T-helper 2 cell (primary cell): ENCODE measurements at regions not wholly inside any gene's neighbourhood (a gene's known extent, or its start where the extent isn't known, plus 50 kb on each side); places are given as distances from the start of the nearest gene placed in this dataset.
"Not testable (repeated sequence)": the region's sequence is repeated elsewhere in the genome, so short reads cannot be mapped to it uniquely, and the experiment has no call there.

Source experiments
- DNase-seq, 5 experiments: peaks; one replicate each; pipeline versions ENCODE4 v3.0.0 to v3.0.0-alpha.2; 2012 to 2022

GRCh38 chr17:20771104-20771503 lies 191.6 kb downstream of the CDRT15L2 start:
- no peak for DNase-seq

- no peak for DNase-seq
These were observed 195.1 kb downstream of the CDRT15L2 start for GRCh38 chr17:20774472-20775135.

- DNase-seq = no peak
These were observed 195.8 kb downstream of the CDRT15L2 start for GRCh38 chr17:20775331-20775730.

- no peak for DNase-seq
These were observed 200.0 kb downstream of the CDRT15L2 start for GRCh38 chr17:20779521-20779920.

GRCh38 chr17:20781260-20781659 lies 201.7 kb downstream of the CDRT15L2 start:
- no peak for DNase-seq

GRCh38 chr17:20781869-20782268 lies 202.3 kb downstream of the CDRT15L2 start:
- not testable (repeated sequence) for DNase-seq

- no peak for DNase-seq
These were observed 203.6 kb downstream of the CDRT15L2 start for GRCh38 chr17:20783091-20783490.

GRCh38 chr17:20784100-20784665 lies 204.7 kb downstream of the CDRT15L2 start:
- DNase-seq = no peak

- no peak for DNase-seq
These were observed 207.8 kb downstream of the CDRT15L2 start for GRCh38 chr17:20787281-20787680.

GRCh38 chr17:20791626-20792025 lies 212.1 kb downstream of the CDRT15L2 start:
- no peak for DNase-seq

- not testable (repeated sequence) for DNase-seq
These were observed 215.0 kb downstream of the CDRT15L2 start for GRCh38 chr17:20794532-20794931.

- peak in 1 of 5 experiments; percentile 94 for DNase-seq
These were observed 217.8 kb downstream of the CDRT15L2 start for GRCh38 chr17:20797292-20797691.

GRCh38 chr17:20800146-20800545 lies 220.6 kb downstream of the CDRT15L2 start:
- DNase-seq = no peak

- no peak for DNase-seq
These were observed 226.2 kb downstream of the CDRT15L2 start for GRCh38 chr17:20805751-20806150.

GRCh38 chr17:20807566-20807965 lies 228.0 kb downstream of the CDRT15L2 start:
- not testable (repeated sequence) for DNase-seq

GRCh38 chr17:20815410-20815809 lies 227.4 kb downstream of the USP22 start:
- not testable (repeated sequence) for DNase-seq

GRCh38 chr17:20823905-20824304 lies 218.9 kb downstream of the USP22 start:
- no peak for DNase-seq

- DNase-seq = no peak
These were observed 217.3 kb downstream of the USP22 start for GRCh38 chr17:20825539-20825938.

GRCh38 chr17:20840453-20840852 lies 202.4 kb downstream of the USP22 start:
- DNase-seq = not testable (repeated sequence)

- DNase-seq = peak in 1 of 5 experiments; percentile 18
These were observed 201.6 kb downstream of the USP22 start for GRCh38 chr17:20840987-20841865.

- not testable (repeated sequence) for DNase-seq
These were observed 200.8 kb downstream of the USP22 start for GRCh38 chr17:20842012-20842411.

- DNase-seq = not testable (repeated sequence)
These were observed 199.6 kb downstream of the USP22 start for GRCh38 chr17:20843261-20843660.

- peak in 1 of 5 experiments; percentile 65 for DNase-seq
These were observed 198.8 kb downstream of the USP22 start for GRCh38 chr17:20843799-20844553.
